MCF 10A (cell line): ENCODE measurements at regions not wholly inside any gene's neighbourhood (a gene's known extent, or its start where the extent isn't known, plus 50 kb on each side); places are given as distances from the start of the nearest gene placed in this dataset.

ENCODE experiments used
- BruUV-seq: library from RNA; stranded (reverse); fragments of 400-500 nt; replicated peaks from 2 replicates; lab custom pipeline; 2021; lab: Mats Ljungman, UMichigan
- CTCF ChIA-PET: fragments of 300-600 bp; sonication (Branson Sonifier 250); formaldehyde crosslinking; extraction: SDS; loops from one replicate; lab custom pipeline; 2021; ENCODE audit warnings: antibody characterized with exemption, inconsistent platforms; lab: Yijun Ruan, JAX
- POLR2A ChIA-PET: fragments of 300-600, 350-650 bp; sonication (Branson Sonifier 250); formaldehyde crosslinking; extraction: SDS; loops from one replicate; lab custom pipeline; 2020; ENCODE audit warnings: antibody characterized with exemption, inconsistent platforms; lab: Yijun Ruan, JAX
- DNase-seq: peaks from one replicate; pipeline ENCODE4 v3.0.0-alpha.2; 2018; ENCODE audit not compliant: unreplicated experiment
- H3K27ac Mint-ChIP-seq: one replicate; pipeline ENCODE4 v1.8.0; 2022; ENCODE audit warnings: mild to moderate bottlenecking, low read depth, mixed read lengths; ENCODE audit not compliant: unreplicated experiment
- H3K27me3 Mint-ChIP-seq: one replicate; pipeline ENCODE4 v1.8.0; 2022; ENCODE audit warnings: mixed read lengths; ENCODE audit not compliant: insufficient read depth, unreplicated experiment
- H3K36me3 Mint-ChIP-seq: one replicate; pipeline ENCODE4 v1.8.0; 2022; ENCODE audit warnings: mild to moderate bottlenecking, moderate library complexity, mixed read lengths; ENCODE audit not compliant: insufficient read depth, unreplicated experiment
- H3K4me1 Mint-ChIP-seq: one replicate; pipeline ENCODE4 v1.8.0; 2022; ENCODE audit warnings: mixed read lengths; ENCODE audit not compliant: insufficient read depth, unreplicated experiment
- H3K4me3 Mint-ChIP-seq: one replicate; pipeline ENCODE4 v1.8.0; 2022; ENCODE audit warnings: mild to moderate bottlenecking, moderate library complexity, mixed read lengths; ENCODE audit not compliant: unreplicated experiment
- H3K9me3 Mint-ChIP-seq: one replicate; pipeline ENCODE4 v1.8.0; 2022; ENCODE audit warnings: mixed read lengths; ENCODE audit not compliant: unreplicated experiment
- intact Hi-C: fragments of 100-400 bp; cut with micrococcal nuclease; formaldehyde crosslinking; loops from 2 replicates; pipeline ENCODE4 v1.14.1; 2022
- TF ChIP-seq, protein P1 (sequence below): fragments of 200-600 bp; IDR thresholded peaks from one replicate; pipeline ENCODE4 v1.8.0; 2022; ENCODE audit warnings: antibody characterized with exemption, mild to moderate bottlenecking; ENCODE audit not compliant: unreplicated experiment

DNA sequence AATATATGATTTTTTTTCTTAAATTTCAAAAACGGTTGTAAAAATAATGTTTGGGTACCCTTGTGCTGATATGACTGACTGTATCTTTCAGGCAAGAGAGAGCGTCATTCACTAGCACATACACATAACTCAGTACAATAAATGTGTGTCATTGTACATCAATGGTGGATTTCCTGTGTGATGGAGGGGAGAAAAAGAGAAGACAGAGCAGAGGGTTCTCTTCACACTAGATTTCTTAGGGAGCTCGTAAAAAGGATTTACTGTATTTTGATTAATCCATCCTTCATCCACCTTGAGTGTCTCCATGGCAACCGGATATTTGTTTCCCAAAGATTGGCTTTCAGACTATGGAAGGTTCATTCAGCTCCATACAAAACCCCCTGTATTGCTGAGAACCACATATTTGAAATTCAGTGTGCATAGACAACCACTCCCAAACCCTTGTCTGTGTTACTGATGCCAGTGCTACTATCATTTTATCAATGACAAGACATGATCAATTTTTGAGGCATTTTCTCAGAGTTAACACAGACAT is 150.6 kb downstream of the AKR1D1 start:
- ChIA-PET CTCF (interaction anchor here (0.6 kb wide), 1 partner anchor 143 kb away, joined by 3 read pairs; no protein-coding TSS in a partner anchor), POLR2A (no interaction called here)
- TF ChIP-seq, protein P1, sequence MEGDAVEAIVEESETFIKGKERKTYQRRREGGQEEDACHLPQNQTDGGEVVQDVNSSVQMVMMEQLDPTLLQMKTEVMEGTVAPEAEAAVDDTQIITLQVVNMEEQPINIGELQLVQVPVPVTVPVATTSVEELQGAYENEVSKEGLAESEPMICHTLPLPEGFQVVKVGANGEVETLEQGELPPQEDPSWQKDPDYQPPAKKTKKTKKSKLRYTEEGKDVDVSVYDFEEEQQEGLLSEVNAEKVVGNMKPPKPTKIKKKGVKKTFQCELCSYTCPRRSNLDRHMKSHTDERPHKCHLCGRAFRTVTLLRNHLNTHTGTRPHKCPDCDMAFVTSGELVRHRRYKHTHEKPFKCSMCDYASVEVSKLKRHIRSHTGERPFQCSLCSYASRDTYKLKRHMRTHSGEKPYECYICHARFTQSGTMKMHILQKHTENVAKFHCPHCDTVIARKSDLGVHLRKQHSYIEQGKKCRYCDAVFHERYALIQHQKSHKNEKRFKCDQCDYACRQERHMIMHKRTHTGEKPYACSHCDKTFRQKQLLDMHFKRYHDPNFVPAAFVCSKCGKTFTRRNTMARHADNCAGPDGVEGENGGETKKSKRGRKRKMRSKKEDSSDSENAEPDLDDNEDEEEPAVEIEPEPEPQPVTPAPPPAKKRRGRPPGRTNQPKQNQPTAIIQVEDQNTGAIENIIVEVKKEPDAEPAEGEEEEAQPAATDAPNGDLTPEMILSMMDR: no peak
- intact Hi-C loops: no loop called here
- no peaks in the 10 kb centered on the region for H3K36me3 Mint-ChIP-seq
- no TSS peak for BruUV-seq
- no peak for DNase-seq
- H3K4me1 Mint-ChIP-seq: no peaks in the 10 kb centered on the region
- H3K9me3 Mint-ChIP-seq: peaks cover 4% of the 10 kb centered on the region
- H3K27ac Mint-ChIP-seq: no peak overlapping the region
- H3K27me3 Mint-ChIP-seq: no peaks in the 10 kb centered on the region
- no peak overlapping the region for H3K4me3 Mint-ChIP-seq

DNA sequence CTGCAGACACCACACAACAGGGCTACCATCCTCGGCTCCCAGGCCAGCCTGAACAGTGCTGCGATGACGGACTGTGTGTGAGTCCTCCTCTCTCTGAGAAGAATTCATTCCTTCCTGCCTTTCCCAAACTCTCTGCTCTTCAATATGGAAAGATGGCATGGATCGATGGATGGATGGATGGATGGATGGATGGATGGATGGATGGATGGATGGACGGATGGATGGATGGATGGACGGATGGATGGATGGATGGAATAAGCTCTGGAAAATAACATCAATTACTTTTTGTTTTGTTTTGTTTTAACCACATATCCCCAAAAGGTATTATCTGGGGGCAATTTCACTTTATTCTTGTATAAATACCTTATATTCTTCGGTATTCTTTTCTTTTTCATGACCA is 151.9 kb downstream of the AKR1D1 start:
- Mint-ChIP-seq H3K27ac (no peak overlapping the region), H3K9me3 (peaks cover 10% of the 10 kb centered on the region), H3K27me3 (no peaks in the 10 kb centered on the region), H3K36me3 (no peaks in the 10 kb centered on the region), H3K4me1 (no peaks in the 10 kb centered on the region), H3K4me3 (no peak overlapping the region)
- TF ChIP-seq, protein P1: no peak
- POLR2A ChIA-PET: no interaction called here
- no peak for DNase-seq
- CTCF ChIA-PET: no interaction called here
- BruUV-seq: no TSS peak
- intact Hi-C loops: no loop called here

DNA sequence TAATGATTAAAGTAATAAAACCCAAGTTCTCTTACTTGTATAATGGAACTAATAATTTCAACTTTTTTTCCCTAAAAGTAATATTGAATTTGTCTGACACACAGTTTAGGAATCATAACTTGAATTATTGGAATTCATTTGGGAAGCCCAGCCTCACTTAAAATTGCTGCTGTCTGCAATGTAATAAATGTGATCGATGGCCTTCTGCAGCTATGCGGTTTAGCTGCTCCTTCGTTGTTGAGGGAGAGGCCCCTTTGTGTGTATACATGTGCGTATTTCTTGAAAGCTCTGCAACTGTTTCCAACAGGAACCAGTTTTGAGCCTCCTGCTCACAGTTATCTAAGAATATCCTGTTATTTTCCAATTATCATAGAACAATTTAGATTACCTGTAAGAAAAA is 152.5 kb downstream of the AKR1D1 start:
- H3K9me3 Mint-ChIP-seq: peaks cover 12% of the 10 kb centered on the region
- H3K36me3 Mint-ChIP-seq: no peaks in the 10 kb centered on the region
- no TSS peak for BruUV-seq
- TF ChIP-seq, protein P1: no peak
- CTCF ChIA-PET: no interaction called here
- H3K27ac Mint-ChIP-seq: no peak overlapping the region
- H3K4me3 Mint-ChIP-seq: no peak overlapping the region
- intact Hi-C loops: no loop called here
- DNase-seq: no peak
- H3K27me3 Mint-ChIP-seq: no peaks in the 10 kb centered on the region
- H3K4me1 Mint-ChIP-seq: no peaks in the 10 kb centered on the region
- POLR2A ChIA-PET: interaction anchor here (0.6 kb wide), 2 partner anchors 47 to 121 kb away, joined by 3 to 4 read pairs; no protein-coding TSS in a partner anchor

DNA sequence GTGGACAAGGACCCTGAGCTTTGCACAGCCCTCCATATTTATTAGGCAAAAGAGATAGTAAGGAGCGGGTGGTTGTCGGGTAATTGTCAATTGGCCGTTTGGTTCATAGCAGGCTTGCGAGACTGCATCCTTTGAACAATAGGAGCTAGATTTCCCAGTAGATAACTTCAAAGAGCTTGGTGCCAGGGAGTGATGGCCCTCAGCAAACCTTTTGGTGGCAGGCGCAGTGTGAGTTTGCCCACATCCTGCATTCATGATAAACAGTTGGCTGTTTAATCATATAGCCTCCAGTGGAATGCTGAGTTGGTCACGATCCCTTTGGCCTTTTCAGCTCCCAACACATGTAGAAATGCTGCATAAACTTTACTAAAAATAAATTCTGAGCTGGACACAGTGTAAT is 156.9 kb downstream of the AKR1D1 start:
- intact Hi-C loops: no loop called here
- Mint-ChIP-seq H3K4me1 (no peaks in the 10 kb centered on the region), H3K9me3 (peaks cover 12% of the 10 kb centered on the region), H3K27ac (no peak overlapping the region), H3K4me3 (no peak overlapping the region), H3K27me3 (no peaks in the 10 kb centered on the region), H3K36me3 (no peaks in the 10 kb centered on the region)
- no peak for DNase-seq
- POLR2A ChIA-PET: no interaction called here
- CTCF ChIA-PET: no interaction called here
- no TSS peak for BruUV-seq
- TF ChIP-seq, protein P1: no peak
